ENCODE measurements at regions not wholly inside any gene's neighbourhood (a gene's known extent, or its start where the extent isn't known, plus 50 kb on each side); places are given as distances from the start of the nearest gene placed in this dataset.

DNA sequence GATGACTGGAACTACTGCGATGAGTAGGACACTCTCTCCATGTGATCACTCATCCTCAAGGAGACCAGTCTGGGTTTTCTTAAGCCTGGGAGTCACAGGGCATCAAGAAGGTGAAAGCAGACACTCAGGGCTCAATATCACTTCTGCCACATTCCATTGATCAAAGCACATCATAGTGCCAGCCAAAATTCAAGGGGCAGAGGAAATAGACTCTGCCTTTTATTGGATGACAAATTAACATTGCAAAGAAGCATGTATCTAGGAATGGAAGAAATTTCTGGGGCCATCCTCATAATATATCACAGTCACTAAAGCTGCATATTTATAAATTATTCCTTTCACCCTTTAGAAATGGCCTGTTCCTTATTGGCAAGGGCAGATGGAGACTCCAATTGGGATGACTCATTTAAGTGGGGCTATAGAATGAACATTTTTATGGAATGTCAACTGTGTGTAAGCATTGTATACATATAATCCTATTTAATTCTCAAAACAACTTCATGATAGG is 114.8 kb upstream of the CDC42EP3 start:
- H3F3A ChIP-seq (ENCODE audit: insufficient read depth, low read length, poor library complexity, severe bottlenecking) = no peaks in the 10 kb centered on the region
- no peak overlapping the region for H2AFZ ChIP-seq (ENCODE audit: low read depth, low read length)
- no peak overlapping the region for H3K9ac ChIP-seq (ENCODE audit: low read length)
- no peak overlapping the region for H3K27ac ChIP-seq (ENCODE audit: low read length)
- no peaks in the 10 kb centered on the region for H3K36me3 ChIP-seq (ENCODE audit: insufficient read depth, low read length)
- TF ChIP-seq POLR2AphosphoS5 (IDR thresholded peaks at IDR 0.05) = no peak
- TF ChIP-seq EZH2 (IDR thresholded peaks at IDR 0.05; ENCODE audit: borderline replicate concordance, insufficient read depth, low read length, poor library complexity, severe bottlenecking) = no peak
- no peak for TF ChIP-seq EP300 (conservative IDR thresholded peaks at IDR 0.05; ENCODE audit: poor library complexity, severe bottlenecking)
- TF ChIP-seq, protein P1, sequence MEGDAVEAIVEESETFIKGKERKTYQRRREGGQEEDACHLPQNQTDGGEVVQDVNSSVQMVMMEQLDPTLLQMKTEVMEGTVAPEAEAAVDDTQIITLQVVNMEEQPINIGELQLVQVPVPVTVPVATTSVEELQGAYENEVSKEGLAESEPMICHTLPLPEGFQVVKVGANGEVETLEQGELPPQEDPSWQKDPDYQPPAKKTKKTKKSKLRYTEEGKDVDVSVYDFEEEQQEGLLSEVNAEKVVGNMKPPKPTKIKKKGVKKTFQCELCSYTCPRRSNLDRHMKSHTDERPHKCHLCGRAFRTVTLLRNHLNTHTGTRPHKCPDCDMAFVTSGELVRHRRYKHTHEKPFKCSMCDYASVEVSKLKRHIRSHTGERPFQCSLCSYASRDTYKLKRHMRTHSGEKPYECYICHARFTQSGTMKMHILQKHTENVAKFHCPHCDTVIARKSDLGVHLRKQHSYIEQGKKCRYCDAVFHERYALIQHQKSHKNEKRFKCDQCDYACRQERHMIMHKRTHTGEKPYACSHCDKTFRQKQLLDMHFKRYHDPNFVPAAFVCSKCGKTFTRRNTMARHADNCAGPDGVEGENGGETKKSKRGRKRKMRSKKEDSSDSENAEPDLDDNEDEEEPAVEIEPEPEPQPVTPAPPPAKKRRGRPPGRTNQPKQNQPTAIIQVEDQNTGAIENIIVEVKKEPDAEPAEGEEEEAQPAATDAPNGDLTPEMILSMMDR (IDR thresholded peaks at IDR 0.05; ENCODE audit: poor library complexity, severe bottlenecking) = no peak
- TF ChIP-seq, protein P2, sequence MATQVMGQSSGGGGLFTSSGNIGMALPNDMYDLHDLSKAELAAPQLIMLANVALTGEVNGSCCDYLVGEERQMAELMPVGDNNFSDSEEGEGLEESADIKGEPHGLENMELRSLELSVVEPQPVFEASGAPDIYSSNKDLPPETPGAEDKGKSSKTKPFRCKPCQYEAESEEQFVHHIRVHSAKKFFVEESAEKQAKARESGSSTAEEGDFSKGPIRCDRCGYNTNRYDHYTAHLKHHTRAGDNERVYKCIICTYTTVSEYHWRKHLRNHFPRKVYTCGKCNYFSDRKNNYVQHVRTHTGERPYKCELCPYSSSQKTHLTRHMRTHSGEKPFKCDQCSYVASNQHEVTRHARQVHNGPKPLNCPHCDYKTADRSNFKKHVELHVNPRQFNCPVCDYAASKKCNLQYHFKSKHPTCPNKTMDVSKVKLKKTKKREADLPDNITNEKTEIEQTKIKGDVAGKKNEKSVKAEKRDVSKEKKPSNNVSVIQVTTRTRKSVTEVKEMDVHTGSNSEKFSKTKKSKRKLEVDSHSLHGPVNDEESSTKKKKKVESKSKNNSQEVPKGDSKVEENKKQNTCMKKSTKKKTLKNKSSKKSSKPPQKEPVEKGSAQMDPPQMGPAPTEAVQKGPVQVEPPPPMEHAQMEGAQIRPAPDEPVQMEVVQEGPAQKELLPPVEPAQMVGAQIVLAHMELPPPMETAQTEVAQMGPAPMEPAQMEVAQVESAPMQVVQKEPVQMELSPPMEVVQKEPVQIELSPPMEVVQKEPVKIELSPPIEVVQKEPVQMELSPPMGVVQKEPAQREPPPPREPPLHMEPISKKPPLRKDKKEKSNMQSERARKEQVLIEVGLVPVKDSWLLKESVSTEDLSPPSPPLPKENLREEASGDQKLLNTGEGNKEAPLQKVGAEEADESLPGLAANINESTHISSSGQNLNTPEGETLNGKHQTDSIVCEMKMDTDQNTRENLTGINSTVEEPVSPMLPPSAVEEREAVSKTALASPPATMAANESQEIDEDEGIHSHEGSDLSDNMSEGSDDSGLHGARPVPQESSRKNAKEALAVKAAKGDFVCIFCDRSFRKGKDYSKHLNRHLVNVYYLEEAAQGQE (IDR thresholded peaks at IDR 0.05; ENCODE audit: borderline replicate concordance) = no peak
- TF ChIP-seq SMC3 (conservative IDR thresholded peaks at IDR 0.05; ENCODE audit: poor library complexity) = no peak
- TF ChIP-seq TAF1 (IDR thresholded peaks at IDR 0.05; ENCODE audit: low read depth) = no peak
- TF ChIP-seq RAD21 (conservative IDR thresholded peaks at IDR 0.05) = no peak
- TF ChIP-seq MXI1 (conservative IDR thresholded peaks at IDR 0.05; ENCODE audit: poor library complexity, severe bottlenecking) = no peak
- no peaks in the 10 kb centered on the region for H4K20me1 ChIP-seq (ENCODE audit: insufficient read depth)
- no peaks in the 10 kb centered on the region for H3K27me3 ChIP-seq (ENCODE audit: insufficient read depth, low read depth, low read length)
- H3K4me3 ChIP-seq (ENCODE audit: low read length) = no peak overlapping the region
- H3K9me3 ChIP-seq (ENCODE audit: low read length) = no peaks in the 10 kb centered on the region
- H3K9me2 ChIP-seq (ENCODE audit: insufficient read depth, low read length) = no peaks in the 10 kb centered on the region
- no peak overlapping the region for H3K4me2 ChIP-seq (ENCODE audit: low read length)
- H3K79me2 ChIP-seq (replicated peaks; ENCODE audit: insufficient read depth, low read length) = no peaks in the 10 kb centered on the region

DNA sequence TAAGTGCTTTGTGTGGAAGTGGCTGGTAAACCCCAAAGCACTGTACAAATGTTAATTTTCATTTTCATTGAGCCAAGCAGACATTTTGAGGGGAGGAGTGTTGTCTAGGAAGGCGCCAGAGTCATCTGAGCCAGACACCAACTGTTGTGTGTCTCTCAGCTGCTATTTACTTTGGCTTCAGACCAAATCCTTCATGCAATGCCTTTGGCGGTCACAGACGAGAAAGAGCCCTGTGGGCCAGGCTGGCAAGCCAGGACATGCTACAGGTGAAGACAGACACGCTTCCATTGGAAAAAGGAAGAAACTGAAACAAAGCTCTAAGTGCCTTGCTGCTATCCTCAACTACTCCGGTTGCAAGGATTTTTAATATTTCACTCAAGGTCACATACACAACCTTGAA is 115.4 kb upstream of the CDC42EP3 start:
- H3K4me2 ChIP-seq (ENCODE audit: low read length) = no peak overlapping the region
- H2AFZ ChIP-seq (ENCODE audit: low read depth, low read length) = no peak overlapping the region
- H3F3A ChIP-seq (ENCODE audit: insufficient read depth, low read length, poor library complexity, severe bottlenecking) = no peaks in the 10 kb centered on the region
- no peaks in the 10 kb centered on the region for H4K20me1 ChIP-seq (ENCODE audit: insufficient read depth)
- no peak overlapping the region for H3K27ac ChIP-seq (ENCODE audit: low read length)
- H3K79me2 ChIP-seq (replicated peaks; ENCODE audit: insufficient read depth, low read length) = no peaks in the 10 kb centered on the region
- no peak overlapping the region for H3K9ac ChIP-seq (ENCODE audit: low read length)
- no peaks in the 10 kb centered on the region for H3K27me3 ChIP-seq (ENCODE audit: insufficient read depth, low read depth, low read length)
- no peaks in the 10 kb centered on the region for H3K9me3 ChIP-seq (ENCODE audit: low read length)
- TF ChIP-seq RAD21 (conservative IDR thresholded peaks at IDR 0.05) (no peak), MXI1 (conservative IDR thresholded peaks at IDR 0.05; ENCODE audit: poor library complexity, severe bottlenecking) (no peak), EP300 (conservative IDR thresholded peaks at IDR 0.05; ENCODE audit: poor library complexity, severe bottlenecking) (no peak), EZH2 (IDR thresholded peaks at IDR 0.05; ENCODE audit: borderline replicate concordance, insufficient read depth, low read length, poor library complexity, severe bottlenecking) (no peak), SMC3 (conservative IDR thresholded peaks at IDR 0.05; ENCODE audit: poor library complexity) (no peak), POLR2AphosphoS5 (IDR thresholded peaks at IDR 0.05) (no peak), TAF1 (IDR thresholded peaks at IDR 0.05; ENCODE audit: low read depth) (no peak)
- TF ChIP-seq, protein P2 (IDR thresholded peaks at IDR 0.05; ENCODE audit: borderline replicate concordance) = no peak
- TF ChIP-seq, protein P1 (IDR thresholded peaks at IDR 0.05; ENCODE audit: poor library complexity, severe bottlenecking) = no peak
- no peak overlapping the region for H3K4me3 ChIP-seq (ENCODE audit: low read length)
- no peaks in the 10 kb centered on the region for H3K9me2 ChIP-seq (ENCODE audit: insufficient read depth, low read length)
- H3K36me3 ChIP-seq (ENCODE audit: insufficient read depth, low read length) = no peaks in the 10 kb centered on the region

All from neural cell (in vitro differentiated cells).